ENCODE measurements at regions not wholly inside any gene's neighbourhood (a gene's known extent, or its start where the extent isn't known, plus 50 kb on each side); places are given as distances from the start of the nearest gene placed in this dataset.

DNA sequence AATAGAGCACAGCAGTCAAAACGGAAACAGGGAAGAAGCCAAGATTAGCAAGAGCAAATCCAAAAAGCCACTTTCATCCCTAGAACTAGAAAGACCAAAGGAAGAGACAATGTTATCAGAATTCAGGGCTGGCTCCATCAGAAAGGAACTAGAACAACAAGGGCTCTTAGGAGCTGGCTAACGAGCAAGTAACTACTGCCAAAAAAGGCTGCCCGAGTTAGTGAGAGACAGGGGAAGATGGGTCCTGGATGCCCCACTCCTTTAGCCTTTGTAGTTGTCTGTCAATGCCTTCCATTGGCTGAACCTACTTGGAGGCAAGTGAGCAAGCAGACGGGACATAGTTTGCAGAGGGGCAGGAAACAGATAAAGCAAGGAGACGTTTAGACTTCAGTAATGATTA is 240.4 kb downstream of the KLF12 start:
- H3K9me3 ChIP-seq, result no peaks in the 10 kb centered on the region
- no peaks in the 10 kb centered on the region for H3K4me1 ChIP-seq
- DNase-seq (ENCODE audit: low spot score in 2 of 2), result no peak
- no peak overlapping the region for H3K4me3 ChIP-seq
- in situ Hi-C loops (cut with MboI; ENCODE audit: low sequenced_read_pairs), result no loop called here
- H3K27me3 ChIP-seq (ENCODE audit: low read depth), result no peaks in the 10 kb centered on the region
- H3K36me3 ChIP-seq (replicated peaks), result no peaks in the 10 kb centered on the region

DNA sequence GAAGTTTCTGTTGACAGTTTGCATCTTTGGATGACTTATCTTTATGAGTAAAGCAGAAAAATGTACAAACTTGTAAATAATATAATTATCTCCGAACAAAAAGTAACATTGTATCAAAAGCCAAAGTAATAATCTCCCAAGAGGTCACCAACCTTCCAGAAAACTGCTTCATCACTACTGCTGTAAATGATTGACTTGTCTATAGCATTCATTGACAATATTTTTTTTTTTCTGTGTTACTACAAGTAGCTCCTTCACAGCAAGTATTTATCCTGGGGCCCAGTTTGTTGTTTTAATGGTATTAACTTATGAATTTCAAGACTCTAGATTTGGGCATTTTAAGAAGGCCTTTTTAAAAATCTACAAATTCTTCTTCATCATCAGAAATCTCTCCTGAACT is 242.4 kb downstream of the KLF12 start:
- Histone ChIP-seq H3K4me1 (no peaks in the 10 kb centered on the region), H3K27me3 (ENCODE audit: low read depth) (no peaks in the 10 kb centered on the region), H3K4me3 (no peak overlapping the region), H3K36me3 (replicated peaks) (no peaks in the 10 kb centered on the region), H3K9me3 (no peaks in the 10 kb centered on the region)
- no peak for DNase-seq (ENCODE audit: low spot score in 2 of 2)
- in situ Hi-C loops (cut with MboI; ENCODE audit: low sequenced_read_pairs), result no loop called here

DNA sequence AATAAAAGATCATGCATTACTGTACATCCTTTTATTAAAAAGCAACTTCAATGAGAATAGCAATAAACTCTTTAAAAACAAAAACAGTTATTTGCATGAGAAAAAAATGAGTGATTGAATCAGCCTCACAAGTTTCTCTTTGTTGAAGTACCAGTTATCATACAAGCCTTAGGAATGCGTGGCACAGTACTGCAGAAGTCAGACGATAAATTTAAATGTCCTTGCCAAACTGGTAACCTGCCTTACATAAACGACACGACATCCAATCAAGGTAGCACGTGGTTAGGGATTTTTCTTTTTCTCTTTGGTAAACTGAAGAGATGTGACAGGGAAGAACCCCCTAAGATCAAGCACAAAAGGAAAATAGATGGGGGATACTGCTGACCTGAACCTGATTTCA is 251.0 kb downstream of the KLF12 start:
- Histone ChIP-seq H3K4me1 (no peaks in the 10 kb centered on the region), H3K27me3 (ENCODE audit: low read depth) (no peaks in the 10 kb centered on the region)

DNA sequence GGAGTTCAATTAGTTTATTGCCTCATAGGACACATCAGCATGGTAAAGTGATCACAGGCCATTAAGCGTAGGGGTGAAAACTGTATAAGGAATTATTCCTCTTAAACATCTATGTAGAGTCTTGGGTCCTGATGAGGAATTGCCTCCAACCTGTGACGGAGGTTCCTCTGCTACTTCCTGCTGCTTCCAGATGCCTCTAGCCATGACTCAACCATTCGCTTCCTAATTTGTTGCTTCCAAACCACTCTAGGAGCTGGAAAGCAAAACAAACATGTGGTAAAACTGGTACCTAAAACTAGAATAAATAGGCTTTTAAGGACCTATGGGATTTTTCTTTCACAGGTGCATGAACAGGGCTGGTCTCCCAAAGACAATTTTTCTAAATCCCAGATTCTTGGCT is 253.8 kb downstream of the KLF12 start:
- no peaks in the 10 kb centered on the region for H3K9me3 ChIP-seq
- H3K4me3 ChIP-seq, result no peak overlapping the region
- no peaks in the 10 kb centered on the region for H3K4me1 ChIP-seq
- no peaks in the 10 kb centered on the region for H3K36me3 ChIP-seq (replicated peaks)
- in situ Hi-C loops (cut with MboI; ENCODE audit: low sequenced_read_pairs), result no loop called here
- no peak for DNase-seq (ENCODE audit: low spot score in 2 of 2)
- no peaks in the 10 kb centered on the region for H3K27me3 ChIP-seq (ENCODE audit: low read depth)

More for the DNA sequence above, 251.0 kb downstream of the KLF12 start:
- no peaks in the 10 kb centered on the region for H3K9me3 ChIP-seq
- no peak overlapping the region for H3K4me3 ChIP-seq
- in situ Hi-C loops (cut with MboI; ENCODE audit: low sequenced_read_pairs), result no loop called here
- H3K36me3 ChIP-seq (replicated peaks), result no peaks in the 10 kb centered on the region
- no peak for DNase-seq (ENCODE audit: low spot score in 2 of 2)

DNA sequence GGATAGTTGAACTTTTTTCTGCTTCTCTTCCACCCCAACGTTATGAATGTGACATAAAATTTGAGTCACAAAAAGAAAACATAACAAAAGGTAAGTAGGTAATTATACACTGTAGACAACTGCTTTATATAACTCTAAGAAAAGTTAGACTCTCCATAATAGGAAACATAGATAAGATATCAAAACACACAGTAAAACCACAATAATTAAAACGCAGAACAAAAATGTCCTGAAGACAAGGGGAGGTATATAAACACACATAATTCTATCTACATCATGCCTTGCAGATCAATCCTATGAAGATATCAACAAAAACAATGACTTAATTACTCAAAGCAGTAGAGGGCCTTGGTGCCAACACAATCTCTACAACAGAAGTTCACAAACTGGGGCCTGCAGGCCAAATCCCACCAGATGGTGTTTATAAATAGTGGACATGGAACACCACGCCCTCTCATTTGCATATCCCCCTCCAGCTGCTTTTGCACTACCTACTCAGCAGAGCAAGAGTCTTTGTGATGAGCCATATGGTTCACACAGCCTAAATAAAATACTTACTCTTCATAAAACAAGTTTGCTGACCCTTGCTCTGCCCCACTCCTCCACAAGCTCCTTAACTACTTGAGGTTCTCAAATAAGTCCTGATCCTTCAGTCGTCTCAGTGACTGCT is 254.7 kb downstream of the KLF12 start:
- in situ Hi-C loops (cut with MboI; ENCODE audit: low sequenced_read_pairs), result no loop called here
- no peaks in the 10 kb centered on the region for H3K36me3 ChIP-seq (replicated peaks)
- no peaks in the 10 kb centered on the region for H3K4me1 ChIP-seq
- no peak for DNase-seq (ENCODE audit: low spot score in 2 of 2)
- no peak overlapping the region for H3K4me3 ChIP-seq
- H3K9me3 ChIP-seq, result no peaks in the 10 kb centered on the region
- H3K27me3 ChIP-seq (ENCODE audit: low read depth), result no peaks in the 10 kb centered on the region

DNA sequence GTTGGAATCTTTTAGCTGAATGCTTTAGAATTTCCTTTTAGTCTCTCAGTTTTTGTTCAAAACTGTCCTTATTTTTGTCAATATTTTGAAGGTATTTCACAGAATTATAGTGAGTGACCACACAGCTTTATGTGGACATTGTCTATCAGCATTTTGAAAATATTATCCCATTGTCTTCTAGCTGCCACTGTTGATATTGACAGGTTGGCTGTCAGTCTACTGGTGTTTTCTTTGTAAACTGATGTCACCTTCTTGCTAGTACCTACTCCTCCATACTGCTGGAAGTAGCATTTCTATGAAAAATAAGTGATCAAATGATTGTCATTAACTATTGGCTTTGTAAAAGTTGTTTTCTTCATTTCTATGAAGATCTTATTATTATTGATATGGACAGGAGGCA is 256.8 kb downstream of the KLF12 start:
- Histone ChIP-seq H3K4me1 (no peaks in the 10 kb centered on the region), H3K9me3 (no peaks in the 10 kb centered on the region), H3K27me3 (ENCODE audit: low read depth) (no peaks in the 10 kb centered on the region), H3K36me3 (replicated peaks) (no peaks in the 10 kb centered on the region), H3K4me3 (no peak overlapping the region)
- no peak for DNase-seq (ENCODE audit: low spot score in 2 of 2)
- in situ Hi-C loops (cut with MboI; ENCODE audit: low sequenced_read_pairs), result no loop called here

DNA sequence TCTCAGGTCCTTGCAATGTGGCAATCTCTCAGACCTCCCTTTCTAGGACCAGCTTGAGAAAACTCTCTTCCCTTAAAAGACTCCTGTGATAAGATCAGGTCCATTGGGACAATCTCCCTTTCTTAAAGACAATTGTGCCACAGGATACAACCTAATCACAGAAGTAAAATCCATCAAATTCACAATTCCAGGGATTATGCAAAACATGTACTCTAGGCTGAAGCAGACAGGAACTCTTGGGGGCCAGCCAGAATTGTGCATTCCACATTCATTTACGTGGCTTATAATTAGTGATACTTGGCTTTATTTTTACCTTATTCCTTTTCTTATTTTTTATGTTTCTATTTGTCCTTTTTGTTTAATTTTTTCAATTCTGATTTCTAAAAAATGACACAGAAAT is 257.9 kb downstream of the KLF12 start:
- peak; percentile 21 to 22 for DNase-seq (ENCODE audit: low spot score in 2 of 2)
- no peaks in the 10 kb centered on the region for H3K36me3 ChIP-seq (replicated peaks)
- H3K4me1 ChIP-seq, result no peaks in the 10 kb centered on the region
- no peaks in the 10 kb centered on the region for H3K9me3 ChIP-seq
- no peak overlapping the region for H3K4me3 ChIP-seq
- in situ Hi-C loops (cut with MboI; ENCODE audit: low sequenced_read_pairs), result no loop called here
- H3K27me3 ChIP-seq (ENCODE audit: low read depth), result no peaks in the 10 kb centered on the region

DNA sequence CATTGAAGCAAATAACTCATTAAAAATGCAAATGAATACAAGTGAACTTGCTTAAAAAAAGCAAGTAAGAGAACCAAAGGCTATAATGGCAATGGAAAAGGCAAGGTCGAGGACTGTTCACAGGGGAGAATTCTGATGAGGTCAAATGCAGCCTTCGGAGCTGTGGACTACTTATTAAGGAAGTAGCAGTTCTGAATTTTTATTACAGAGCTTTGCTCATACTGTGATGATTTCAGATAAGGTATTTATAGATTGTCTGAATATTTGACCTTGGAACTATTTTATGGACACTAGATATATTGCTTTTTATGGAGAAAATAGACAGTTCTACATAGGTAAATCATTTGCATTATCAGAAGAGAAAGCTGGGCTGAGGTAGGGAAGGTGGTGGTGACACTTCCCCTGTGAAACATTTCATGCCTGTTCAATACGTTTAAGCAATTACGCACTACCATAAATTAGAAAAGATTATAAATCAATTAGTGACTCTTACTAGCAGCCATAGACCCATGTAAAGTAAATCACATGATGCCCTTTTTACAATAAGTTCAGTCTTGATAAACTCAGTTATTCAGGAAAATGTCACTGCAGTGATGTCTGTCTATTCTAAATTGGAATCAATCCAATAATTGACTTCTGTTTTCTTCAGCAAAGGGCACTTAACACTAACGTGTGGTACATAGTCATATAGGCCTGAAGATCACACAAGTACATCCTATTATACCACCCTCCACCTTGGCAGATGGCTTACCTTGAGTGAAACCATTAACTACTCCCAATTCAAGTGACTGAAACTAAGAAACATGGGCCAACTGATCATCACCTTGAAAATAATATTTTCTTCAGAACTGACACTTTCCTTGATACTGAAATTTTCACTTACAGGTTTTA is 260.0 kb downstream of the KLF12 start:
- Histone ChIP-seq H3K4me1 (peaks cover 6% of the 10 kb centered on the region), H3K27me3 (ENCODE audit: low read depth) (no peaks in the 10 kb centered on the region), H3K4me3 (no peak overlapping the region), H3K9me3 (no peaks in the 10 kb centered on the region), H3K36me3 (replicated peaks) (no peaks in the 10 kb centered on the region)
- in situ Hi-C loops (cut with MboI; ENCODE audit: low sequenced_read_pairs), result no loop called here
- no peak for DNase-seq (ENCODE audit: low spot score in 2 of 2)

DNA sequence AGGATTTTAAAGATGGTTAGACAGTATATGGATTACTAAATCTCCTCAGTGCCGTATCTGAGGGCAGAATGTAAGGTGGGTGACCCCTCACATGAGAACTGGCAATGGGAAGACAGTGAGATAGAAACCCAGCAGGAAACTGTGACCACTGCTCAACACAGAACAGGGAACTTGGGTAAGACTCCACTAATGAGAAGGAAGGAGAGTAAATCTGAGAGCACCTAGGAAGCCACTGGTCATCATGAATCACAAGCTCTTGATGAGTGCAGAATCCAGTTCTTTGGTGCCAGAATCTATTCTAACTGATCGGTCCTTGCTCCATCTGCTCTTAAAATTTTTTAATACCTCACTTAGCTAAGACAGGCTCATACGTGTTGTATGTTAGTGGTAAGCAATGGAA is 261.8 kb downstream of the KLF12 start:
- no peak for DNase-seq (ENCODE audit: low spot score in 2 of 2)
- Histone ChIP-seq H3K4me1 (peaks cover 6% of the 10 kb centered on the region), H3K27me3 (ENCODE audit: low read depth) (no peaks in the 10 kb centered on the region), H3K9me3 (no peaks in the 10 kb centered on the region), H3K36me3 (replicated peaks) (no peaks in the 10 kb centered on the region), H3K4me3 (no peak overlapping the region)
- in situ Hi-C loops (cut with MboI; ENCODE audit: low sequenced_read_pairs), result no loop called here

DNA sequence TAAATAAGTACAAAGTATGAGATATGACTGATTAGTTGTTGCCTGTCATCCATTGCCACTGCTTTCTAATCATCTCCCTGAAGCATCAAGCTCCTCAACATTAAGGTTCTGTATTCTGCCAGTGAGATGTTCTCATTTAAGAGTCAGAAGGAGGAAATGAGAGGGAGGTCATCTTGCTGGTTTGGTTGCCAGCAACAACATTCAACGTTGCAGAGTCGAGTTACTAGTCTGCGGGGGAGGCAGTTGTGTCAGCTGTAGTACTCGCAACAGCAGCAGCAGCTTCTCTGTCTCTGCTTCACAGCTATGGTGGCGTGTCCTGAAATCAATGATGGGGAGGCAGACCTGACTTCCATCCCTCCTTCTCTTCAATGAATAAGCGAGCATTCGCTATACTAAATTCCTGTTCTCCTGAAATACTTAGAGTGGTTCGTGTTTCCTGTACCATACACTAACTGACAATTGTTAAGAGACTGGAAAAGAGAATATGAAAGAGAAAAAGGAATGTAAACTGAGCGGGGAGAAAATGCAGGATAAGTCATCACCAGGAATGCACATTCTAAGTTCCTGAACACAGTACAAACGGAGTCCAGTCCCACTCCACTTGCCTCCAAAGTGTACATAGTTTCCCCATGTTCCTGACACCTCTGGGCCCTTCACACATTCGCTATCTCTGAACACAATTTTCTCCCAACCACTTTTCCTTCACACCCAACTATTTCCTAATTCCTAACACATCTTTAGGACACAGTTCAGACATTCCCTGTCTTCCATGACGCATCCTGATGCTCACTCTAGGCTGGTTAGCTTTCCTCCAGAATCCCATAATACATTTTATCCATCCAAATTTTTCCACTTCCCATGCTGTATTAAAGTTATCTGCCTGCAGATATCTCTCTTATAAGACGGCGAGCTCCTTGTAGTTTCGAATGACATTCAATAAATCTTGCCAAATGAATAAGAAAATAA is 263.0 kb downstream of the KLF12 start:
- DNase-seq (ENCODE audit: low spot score in 2 of 2), result no peak
- Histone ChIP-seq H3K36me3 (replicated peaks) (no peaks in the 10 kb centered on the region), H3K9me3 (no peaks in the 10 kb centered on the region), H3K4me3 (no peak overlapping the region), H3K27me3 (ENCODE audit: low read depth) (no peaks in the 10 kb centered on the region), H3K4me1 (peaks cover 6% of the 10 kb centered on the region)
- in situ Hi-C loops (cut with MboI; ENCODE audit: low sequenced_read_pairs), result no loop called here

DNA sequence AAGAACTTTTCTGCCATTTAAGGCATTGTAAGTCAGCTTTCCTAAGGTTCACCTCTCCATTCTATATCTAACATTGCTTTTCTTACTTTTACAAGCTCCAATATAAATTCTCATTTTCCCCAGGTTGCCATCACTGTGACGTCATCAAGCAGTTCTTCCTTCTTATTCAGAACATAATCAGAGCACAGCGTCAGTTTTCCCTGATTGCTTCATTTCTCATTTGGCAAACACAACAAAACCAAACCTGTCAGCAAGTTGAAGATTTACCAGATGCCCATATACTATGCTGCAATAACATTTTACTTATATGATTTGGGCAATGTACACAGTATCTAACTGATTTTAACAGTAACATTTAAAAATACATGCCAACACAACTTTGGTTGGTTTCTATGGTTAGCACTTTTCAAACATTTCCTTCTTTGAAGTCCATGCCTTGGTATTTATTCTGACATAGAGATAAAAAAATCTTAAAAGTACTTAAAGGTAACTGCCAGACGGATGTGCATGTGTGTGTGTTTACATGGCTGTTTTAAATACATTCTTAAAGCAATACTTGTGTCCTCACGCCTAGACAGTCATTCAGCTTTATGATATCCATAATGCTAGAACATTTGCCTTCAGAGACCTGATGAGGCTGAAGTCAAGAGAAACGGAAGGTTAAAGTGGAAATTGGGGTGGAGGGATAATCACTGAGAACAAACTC is 264.0 kb downstream of the KLF12 start:
- no peak for DNase-seq (ENCODE audit: low spot score in 2 of 2)
- no peaks in the 10 kb centered on the region for H3K9me3 ChIP-seq
- H3K4me1 ChIP-seq, result peaks cover 8% of the 10 kb centered on the region
- no peak overlapping the region for H3K4me3 ChIP-seq
- H3K36me3 ChIP-seq (replicated peaks), result no peaks in the 10 kb centered on the region
- in situ Hi-C loops (cut with MboI; ENCODE audit: low sequenced_read_pairs), result no loop called here
- H3K27me3 ChIP-seq (ENCODE audit: low read depth), result no peaks in the 10 kb centered on the region

DNA sequence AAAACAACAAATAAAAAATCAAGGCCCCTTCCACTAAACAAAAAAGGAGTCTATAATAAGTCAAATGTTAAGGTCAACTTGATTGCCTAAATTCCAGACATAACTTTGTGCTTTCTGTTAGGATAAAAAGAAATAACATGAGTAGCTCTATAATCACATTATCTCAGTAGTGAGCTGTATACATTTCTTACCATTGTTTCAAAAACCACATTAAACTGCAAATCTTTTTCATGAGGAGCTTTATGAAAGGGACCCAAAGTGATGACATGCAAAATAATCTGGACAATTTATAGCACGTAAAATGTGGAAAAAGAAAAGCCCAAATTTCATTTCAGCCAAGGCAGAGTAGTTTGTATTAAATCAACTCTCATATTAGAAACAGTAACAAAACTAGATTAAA is 269.2 kb downstream of the KLF12 start:
- no peaks in the 10 kb centered on the region for H3K36me3 ChIP-seq (replicated peaks)
- in situ Hi-C loops (cut with MboI; ENCODE audit: low sequenced_read_pairs), result no loop called here
- no peaks in the 10 kb centered on the region for H3K27me3 ChIP-seq (ENCODE audit: low read depth)
- peak in 1 of 2 experiments; percentile 18 for DNase-seq (ENCODE audit: low spot score in 2 of 2)
- H3K9me3 ChIP-seq, result no peaks in the 10 kb centered on the region
- peaks cover 7% of the 10 kb centered on the region for H3K4me1 ChIP-seq
- H3K4me3 ChIP-seq, result no peak overlapping the region

DNA sequence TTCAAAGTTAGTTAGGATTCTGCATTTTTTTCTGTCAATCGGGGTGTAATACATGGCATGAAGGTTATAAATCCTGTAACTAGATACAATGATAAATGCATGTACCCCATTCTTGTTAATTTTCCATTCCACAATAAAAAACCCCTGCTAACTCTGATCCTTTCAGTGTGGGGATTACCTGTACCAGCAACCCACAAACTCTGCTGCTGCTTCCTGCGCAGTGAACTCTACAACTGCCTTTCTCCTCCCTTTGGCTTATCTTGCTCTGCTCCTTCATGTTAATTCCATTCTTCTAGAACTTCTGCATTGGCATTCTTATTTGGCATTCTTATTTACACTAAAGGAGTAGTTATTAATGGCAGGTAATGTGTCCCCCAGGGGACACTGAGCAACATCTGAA is 273.1 kb downstream of the KLF12 start:
- DNase-seq (ENCODE audit: low spot score in 2 of 2), result no peak
- Histone ChIP-seq H3K4me1 (peaks cover 7% of the 10 kb centered on the region), H3K4me3 (no peak overlapping the region), H3K36me3 (replicated peaks) (no peaks in the 10 kb centered on the region), H3K27me3 (ENCODE audit: low read depth) (no peaks in the 10 kb centered on the region), H3K9me3 (no peaks in the 10 kb centered on the region)
- in situ Hi-C loops (cut with MboI; ENCODE audit: low sequenced_read_pairs), result no loop called here
